GM18861 (cell line): ENCODE measurements at regions not wholly inside any gene's neighbourhood (a gene's known extent, or its start where the extent isn't known, plus 50 kb on each side); places are given as distances from the start of the nearest gene placed in this dataset.

Experiments
- ATAC-seq: cut with Tn5 transposase; IDR thresholded peaks from one replicate; pipeline ENCODE4 v1.9.1; 2021; ENCODE audit not compliant: unreplicated experiment

GRCh38 chr10:113320211-113320610 lies 232.6 kb upstream of the HABP2 start:
- ATAC-seq = no peak

GRCh38 chr10:113320987-113321386 lies 231.9 kb upstream of the HABP2 start:
- ATAC-seq = no peak

GRCh38 chr10:113322843-113323242 lies 230.0 kb upstream of the HABP2 start:
- no peak for ATAC-seq

GRCh38 chr10:113323985-113324384 lies 228.9 kb upstream of the HABP2 start:
- no peak for ATAC-seq

- peak; percentile 89 for ATAC-seq
Observed at GRCh38 chr10:113326160-113327111, 226.4 kb upstream of the HABP2 start.

GRCh38 chr10:113329121-113329596 lies 223.7 kb upstream of the HABP2 start:
- ATAC-seq = no peak

GRCh38 chr10:113331961-113332360 lies 220.9 kb upstream of the HABP2 start:
- ATAC-seq = no peak

- ATAC-seq = no peak
Observed at GRCh38 chr10:113333313-113333712, 219.5 kb upstream of the HABP2 start.

- ATAC-seq = no peak
Observed at GRCh38 chr10:113335592-113335991, 217.3 kb upstream of the HABP2 start.

- ATAC-seq = no peak
Observed at GRCh38 chr10:113336549-113337130, 216.2 kb upstream of the HABP2 start.

GRCh38 chr10:113337142-113337541 lies 215.7 kb upstream of the HABP2 start:
- no peak for ATAC-seq

GRCh38 chr10:113339121-113339520 lies 213.7 kb upstream of the HABP2 start:
- no peak for ATAC-seq

GRCh38 chr10:113340282-113340681 lies 212.6 kb upstream of the HABP2 start:
- no peak for ATAC-seq

- ATAC-seq = no peak
Observed at GRCh38 chr10:113341138-113341537, 211.7 kb upstream of the HABP2 start.

- ATAC-seq = no peak
Observed at GRCh38 chr10:113345826-113346624, 206.8 kb upstream of the HABP2 start.

GRCh38 chr10:113347508-113347907 lies 205.3 kb upstream of the HABP2 start:
- no peak for ATAC-seq

- ATAC-seq = no peak
Observed at GRCh38 chr10:113348694-113349093, 204.2 kb upstream of the HABP2 start.

- no peak for ATAC-seq
Observed at GRCh38 chr10:113350311-113351040, 202.4 kb upstream of the HABP2 start.

GRCh38 chr10:113354711-113355110 lies 198.1 kb upstream of the HABP2 start:
- no peak for ATAC-seq

GRCh38 chr10:113356794-113357680 lies 195.8 kb upstream of the HABP2 start:
- ATAC-seq = no peak
